GM12872 (cell line): ENCODE measurements at regions not wholly inside any gene's neighbourhood (a gene's known extent, or its start where the extent isn't known, plus 50 kb on each side); places are given as distances from the start of the nearest gene placed in this dataset.

Experiments
- TF ChIP-seq, protein P1 (sequence below): IDR thresholded peaks from 3 replicates; pipeline ENCODE4 v1.5.1; 2011; ENCODE audit warnings: low read depth, mild to moderate bottlenecking, low read length, moderate library complexity; ENCODE audit not compliant: insufficient read depth

- TF ChIP-seq, protein P1, sequence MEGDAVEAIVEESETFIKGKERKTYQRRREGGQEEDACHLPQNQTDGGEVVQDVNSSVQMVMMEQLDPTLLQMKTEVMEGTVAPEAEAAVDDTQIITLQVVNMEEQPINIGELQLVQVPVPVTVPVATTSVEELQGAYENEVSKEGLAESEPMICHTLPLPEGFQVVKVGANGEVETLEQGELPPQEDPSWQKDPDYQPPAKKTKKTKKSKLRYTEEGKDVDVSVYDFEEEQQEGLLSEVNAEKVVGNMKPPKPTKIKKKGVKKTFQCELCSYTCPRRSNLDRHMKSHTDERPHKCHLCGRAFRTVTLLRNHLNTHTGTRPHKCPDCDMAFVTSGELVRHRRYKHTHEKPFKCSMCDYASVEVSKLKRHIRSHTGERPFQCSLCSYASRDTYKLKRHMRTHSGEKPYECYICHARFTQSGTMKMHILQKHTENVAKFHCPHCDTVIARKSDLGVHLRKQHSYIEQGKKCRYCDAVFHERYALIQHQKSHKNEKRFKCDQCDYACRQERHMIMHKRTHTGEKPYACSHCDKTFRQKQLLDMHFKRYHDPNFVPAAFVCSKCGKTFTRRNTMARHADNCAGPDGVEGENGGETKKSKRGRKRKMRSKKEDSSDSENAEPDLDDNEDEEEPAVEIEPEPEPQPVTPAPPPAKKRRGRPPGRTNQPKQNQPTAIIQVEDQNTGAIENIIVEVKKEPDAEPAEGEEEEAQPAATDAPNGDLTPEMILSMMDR: no peak
Measured at GRCh38 chr6:74942130-74942529, 263.7 kb downstream of the COL12A1 start.

GRCh38 chr6:74941424-74941823 is 264.4 kb downstream of the COL12A1 start:
- TF ChIP-seq, protein P1: no peak

GRCh38 chr6:74939721-74940620 is 265.9 kb downstream of the COL12A1 start:
- TF ChIP-seq, protein P1: no peak

DNA sequence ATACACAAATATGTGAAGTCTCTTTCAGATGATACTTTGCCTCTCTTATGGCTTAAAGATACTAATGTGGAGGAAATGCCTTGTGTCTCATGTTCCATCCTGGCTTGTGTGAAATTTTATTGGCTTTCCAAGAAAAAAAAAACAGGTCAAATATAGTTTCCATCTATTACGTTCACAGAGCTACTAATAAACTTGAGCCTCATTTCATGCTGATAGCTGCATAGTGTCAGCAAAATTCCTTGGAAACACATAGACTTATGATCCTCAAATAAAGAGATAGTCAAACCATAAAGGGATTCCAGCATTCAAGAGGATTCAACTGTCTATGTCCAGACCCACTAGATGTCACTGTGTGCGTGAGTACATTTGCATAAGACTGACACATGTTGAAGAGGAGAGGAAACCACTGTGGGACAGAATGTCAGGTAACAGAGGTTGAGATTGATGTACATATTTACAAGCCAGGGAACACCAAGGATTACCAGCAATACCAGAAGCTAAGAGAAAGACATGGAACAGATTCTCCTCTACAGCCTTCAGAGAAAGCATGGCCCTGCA is 266.6 kb downstream of the COL12A1 start:
- TF ChIP-seq, protein P1: no peak

DNA sequence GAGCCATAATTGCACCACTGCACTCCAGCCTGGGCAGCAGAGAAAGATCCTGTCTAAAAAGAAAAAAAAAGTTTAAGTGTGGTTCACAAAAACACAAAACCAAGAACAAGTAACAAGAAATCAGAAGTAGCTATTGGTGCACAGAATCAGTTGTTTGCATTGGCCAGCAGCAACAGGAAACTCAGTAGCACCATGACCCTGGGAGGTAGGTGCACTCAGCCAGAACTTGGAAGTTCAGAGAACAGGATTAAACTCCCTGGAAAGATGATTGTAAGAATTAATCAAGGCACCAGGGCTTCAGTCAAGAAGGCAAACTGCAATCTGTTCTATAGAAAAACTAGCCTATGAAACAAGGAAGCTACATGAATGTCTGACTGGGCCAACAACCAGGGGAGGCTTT is 267.9 kb downstream of the COL12A1 start:
- TF ChIP-seq, protein P1: no peak

- TF ChIP-seq, protein P1: no peak
Measured at GRCh38 chr6:74936886-74937285, 269.0 kb downstream of the COL12A1 start.

DNA sequence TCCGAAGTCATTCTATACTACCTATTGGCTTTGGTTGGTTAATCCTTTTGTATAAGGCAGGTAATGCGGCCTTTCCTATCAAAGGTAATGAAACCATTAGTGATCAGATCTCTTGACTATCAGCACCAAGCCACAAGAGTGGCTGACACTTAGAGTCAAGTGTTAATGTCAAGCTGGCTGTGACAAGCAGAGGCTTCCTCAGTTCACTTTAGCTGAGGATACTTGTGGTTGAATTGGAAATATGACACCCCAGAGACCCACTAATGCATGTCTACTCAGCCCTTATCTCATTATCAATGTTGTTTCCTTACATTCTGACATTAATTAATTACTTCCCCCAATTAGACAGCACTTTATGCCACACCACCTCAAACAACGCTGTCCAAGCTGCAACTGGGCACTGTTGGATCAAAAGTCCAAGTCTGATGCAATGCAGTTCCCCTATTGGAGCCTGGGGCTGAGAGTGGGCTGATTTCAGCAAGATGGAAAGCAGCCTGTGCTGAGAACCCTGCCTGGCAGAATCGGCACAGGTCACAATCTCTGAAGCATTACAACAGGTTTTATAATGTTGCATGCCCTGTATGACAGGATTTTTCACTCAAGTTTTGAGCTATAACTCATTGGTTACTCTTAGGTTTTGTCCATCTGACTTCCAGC is 273.5 kb downstream of the COL12A1 start:
- TF ChIP-seq, protein P1: no peak
